Neural progenitor cell (in vitro differentiated cells): ENCODE measurements at regions not wholly inside any gene's neighbourhood (a gene's known extent, or its start where the extent isn't known, plus 50 kb on each side); places are given as distances from the start of the nearest gene placed in this dataset.

Experiments used
- CTCF ChIP-seq: fragments of 200-600 bp; sonication (generic); IDR thresholded peaks from 2 replicates; pipeline ENCODE4 v1.5.1; 2017; ENCODE audit warnings: antibody characterized with exemption, mild to moderate bottlenecking
- EZH2 ChIP-seq: fragments of 200-600 bp; sonication (generic); IDR thresholded peaks from 2 replicates; pipeline ENCODE4 v1.6.1; 2017; ENCODE audit warnings: antibody characterized with exemption, mild to moderate bottlenecking, moderate library complexity

GRCh38 chr12:25327321-25327720 is 76.6 kb upstream of the KRAS start:
- no peak for TF ChIP-seq CTCF
- TF ChIP-seq EZH2: no peak
